IPS-20b (cell line): ENCODE measurements at regions not wholly inside any gene's neighbourhood (a gene's known extent, or its start where the extent isn't known, plus 50 kb on each side); places are given as distances from the start of the nearest gene placed in this dataset.

ENCODE experiments used
- H3K27ac ChIP-seq: one replicate; pipeline ENCODE4 v1.5.1; 2013; ENCODE audit warnings: low read length
- H3K27me3 ChIP-seq: 2 replicates; pipeline ENCODE4 v1.6.1; 2013; ENCODE audit warnings: mild to moderate bottlenecking, low read length, inconsistent platforms; ENCODE audit not compliant: insufficient read depth
- H3K36me3 ChIP-seq: 2 replicates; pipeline ENCODE4 v1.6.1; 2013; ENCODE audit warnings: low read depth, mild to moderate bottlenecking, inconsistent platforms, low read length, moderate library complexity; ENCODE audit not compliant: insufficient read depth
- H3K4me1 ChIP-seq: 2 replicates; pipeline ENCODE4 v1.6.1; 2013; ENCODE audit warnings: mild to moderate bottlenecking, control low read depth, inconsistent platforms, low read length, moderate library complexity; ENCODE audit not compliant: insufficient read depth
- H3K4me3 ChIP-seq: 2 replicates; pipeline ENCODE4 v1.5.1; 2013; ENCODE audit warnings: mild to moderate bottlenecking, low read length, inconsistent platforms
- H3K9ac ChIP-seq: 2 replicates; pipeline ENCODE4 v1.6.1; 2013; ENCODE audit warnings: low read depth, mild to moderate bottlenecking, inconsistent platforms, low read length, moderate library complexity
- H3K9me3 ChIP-seq: 2 replicates; pipeline ENCODE4 v1.6.1; 2013; ENCODE audit warnings: mild to moderate bottlenecking, low read depth, low read length, inconsistent platforms; ENCODE audit not compliant: insufficient read depth

- Histone ChIP-seq H3K27ac (no peak overlapping the region), H3K9me3 (no peaks in the 10 kb centered on the region), H3K9ac (no peak overlapping the region), H3K27me3 (no peaks in the 10 kb centered on the region; the same call in 1 of the 2 replicates), H3K4me3 (no peak overlapping the region), H3K4me1 (no peaks in the 10 kb centered on the region), H3K36me3 (no peaks in the 10 kb centered on the region)
Observed at GRCh38 chr9:89765211-89765946, 160.6 kb downstream of the GADD45G start.

GRCh38 chr9:89766991-89767390, 162.2 kb downstream of the GADD45G start:
- H3K9ac ChIP-seq: no peak overlapping the region
- H3K27me3 ChIP-seq: no peaks in the 10 kb centered on the region; the same call in 1 of the 2 replicates

GRCh38 chr9:89768051-89768450, 163.2 kb downstream of the GADD45G start:
- Histone ChIP-seq H3K4me3 (no peak overlapping the region), H3K27ac (no peak overlapping the region), H3K9ac (no peak overlapping the region), H3K4me1 (no peaks in the 10 kb centered on the region), H3K9me3 (no peaks in the 10 kb centered on the region), H3K27me3 (no peaks in the 10 kb centered on the region; the same call in 1 of the 2 replicates), H3K36me3 (no peaks in the 10 kb centered on the region)

More at GRCh38 chr9:89766991-89767390, 162.2 kb downstream of the GADD45G start:
- Histone ChIP-seq H3K4me1 (no peaks in the 10 kb centered on the region), H3K36me3 (no peaks in the 10 kb centered on the region), H3K9me3 (no peaks in the 10 kb centered on the region), H3K27ac (no peak overlapping the region), H3K4me3 (no peak overlapping the region)

GRCh38 chr9:89768650-89769071, 163.8 kb downstream of the GADD45G start:
- H3K4me1 ChIP-seq: no peaks in the 10 kb centered on the region
- no peak overlapping the region for H3K4me3 ChIP-seq
- H3K27ac ChIP-seq: no peak overlapping the region
- H3K36me3 ChIP-seq: no peaks in the 10 kb centered on the region
- H3K27me3 ChIP-seq: no peaks in the 10 kb centered on the region; the same call in 1 of the 2 replicates
- no peak overlapping the region for H3K9ac ChIP-seq
- no peaks in the 10 kb centered on the region for H3K9me3 ChIP-seq

GRCh38 chr9:89770531-89771174, 165.8 kb downstream of the GADD45G start:
- Histone ChIP-seq H3K4me1 (no peaks in the 10 kb centered on the region), H3K27ac (no peak overlapping the region), H3K36me3 (no peaks in the 10 kb centered on the region), H3K27me3 (no peaks in the 10 kb centered on the region), H3K9ac (no peak overlapping the region), H3K9me3 (no peaks in the 10 kb centered on the region), H3K4me3 (no peak overlapping the region)

- Histone ChIP-seq H3K36me3 (no peaks in the 10 kb centered on the region), H3K9me3 (no peaks in the 10 kb centered on the region), H3K4me3 (no peak overlapping the region), H3K27ac (no peak overlapping the region), H3K27me3 (no peaks in the 10 kb centered on the region), H3K4me1 (no peaks in the 10 kb centered on the region), H3K9ac (no peak overlapping the region)
Observed at GRCh38 chr9:89771205-89771604, 166.4 kb downstream of the GADD45G start.

- no peaks in the 10 kb centered on the region for H3K4me1 ChIP-seq
- H3K27me3 ChIP-seq: no peaks in the 10 kb centered on the region
- no peaks in the 10 kb centered on the region for H3K9me3 ChIP-seq
- H3K9ac ChIP-seq: no peak overlapping the region
- H3K4me3 ChIP-seq: no peak overlapping the region
- H3K27ac ChIP-seq: no peak overlapping the region
- H3K36me3 ChIP-seq: no peaks in the 10 kb centered on the region
Observed at GRCh38 chr9:89773170-89773569, 168.4 kb downstream of the GADD45G start.

- no peaks in the 10 kb centered on the region for H3K27me3 ChIP-seq
- no peak overlapping the region for H3K27ac ChIP-seq
- H3K4me3 ChIP-seq: no peak overlapping the region
Observed at GRCh38 chr9:89774858-89775370, 170.1 kb downstream of the GADD45G start.

GRCh38 chr9:89775641-89776040, 170.8 kb downstream of the GADD45G start:
- Histone ChIP-seq H3K27me3 (no peaks in the 10 kb centered on the region), H3K4me1 (no peaks in the 10 kb centered on the region), H3K36me3 (no peaks in the 10 kb centered on the region), H3K9me3 (no peaks in the 10 kb centered on the region), H3K27ac (no peak overlapping the region), H3K4me3 (no peak overlapping the region), H3K9ac (no peak overlapping the region)

More at GRCh38 chr9:89774858-89775370, 170.1 kb downstream of the GADD45G start:
- no peaks in the 10 kb centered on the region for H3K4me1 ChIP-seq
- H3K9ac ChIP-seq: no peak overlapping the region
- no peaks in the 10 kb centered on the region for H3K36me3 ChIP-seq
- H3K9me3 ChIP-seq: no peaks in the 10 kb centered on the region

GRCh38 chr9:89776795-89777525, 172.1 kb downstream of the GADD45G start:
- Histone ChIP-seq H3K27ac (no peak overlapping the region), H3K9ac (no peak overlapping the region), H3K4me3 (no peak overlapping the region), H3K9me3 (no peaks in the 10 kb centered on the region), H3K36me3 (no peaks in the 10 kb centered on the region), H3K4me1 (no peaks in the 10 kb centered on the region), H3K27me3 (0 out of 2 replicates have a peak, but pooled peaks cover 6% of the 10 kb centered on the region)

GRCh38 chr9:89777544-89777943, 172.7 kb downstream of the GADD45G start:
- Histone ChIP-seq H3K27me3 (0 out of 2 replicates have a peak, but pooled peaks cover 7% of the 10 kb centered on the region), H3K9me3 (no peaks in the 10 kb centered on the region), H3K9ac (no peak overlapping the region), H3K36me3 (no peaks in the 10 kb centered on the region), H3K27ac (no peak overlapping the region), H3K4me1 (no peaks in the 10 kb centered on the region), H3K4me3 (no peak overlapping the region)
